GM21367 (cell line): ENCODE measurements at regions not wholly inside any gene's neighbourhood (a gene's known extent, or its start where the extent isn't known, plus 50 kb on each side); places are given as distances from the start of the nearest gene placed in this dataset.
"Not testable (repeated sequence)": the region's sequence is repeated elsewhere in the genome, so short reads cannot be mapped to it uniquely, and the experiment has no call there.

Experiments
- ATAC-seq: cut with Tn5 transposase; IDR thresholded peaks from one replicate; pipeline ENCODE4 v1.9.1; 2021; ENCODE audit not compliant: unreplicated experiment

- ATAC-seq: not testable (repeated sequence)
Measured at GRCh38 chr9:67708109-67708508, 150.6 kb upstream of the ANKRD20A1 start.

GRCh38 chr9:67711429-67711828 is 147.3 kb upstream of the ANKRD20A1 start:
- ATAC-seq: not testable (repeated sequence)

GRCh38 chr9:67711931-67712330 is 146.8 kb upstream of the ANKRD20A1 start:
- ATAC-seq: not testable (repeated sequence)

- not testable (repeated sequence) for ATAC-seq
Measured at GRCh38 chr9:67712956-67713355, 145.8 kb upstream of the ANKRD20A1 start.

- ATAC-seq: not testable (repeated sequence)
Measured at GRCh38 chr9:67717830-67718388, 140.8 kb upstream of the ANKRD20A1 start.

- not testable (repeated sequence) for ATAC-seq
Measured at GRCh38 chr9:67720491-67720890, 138.2 kb upstream of the ANKRD20A1 start.

- peak; percentile 73 for ATAC-seq
Measured at GRCh38 chr9:67722460-67723090, 136.2 kb upstream of the ANKRD20A1 start.

- not testable (repeated sequence) for ATAC-seq
Measured at GRCh38 chr9:67723185-67723584, 135.5 kb upstream of the ANKRD20A1 start.

- not testable (repeated sequence) for ATAC-seq
Measured at GRCh38 chr9:67724885-67725284, 133.8 kb upstream of the ANKRD20A1 start.

GRCh38 chr9:67726213-67726988 is 132.3 kb upstream of the ANKRD20A1 start:
- peak; percentile 78 for ATAC-seq

- ATAC-seq: not testable (repeated sequence)
Measured at GRCh38 chr9:67763133-67763532, 95.6 kb upstream of the ANKRD20A1 start.

- ATAC-seq: not testable (repeated sequence)
Measured at GRCh38 chr9:67771807-67772206, 86.9 kb upstream of the ANKRD20A1 start.

- not testable (repeated sequence) for ATAC-seq
Measured at GRCh38 chr9:67800170-67800569, 58.6 kb upstream of the ANKRD20A1 start.
